ENCODE measurements at regions not wholly inside any gene's neighbourhood (a gene's known extent, or its start where the extent isn't known, plus 50 kb on each side); places are given as distances from the start of the nearest gene placed in this dataset.

DNA sequence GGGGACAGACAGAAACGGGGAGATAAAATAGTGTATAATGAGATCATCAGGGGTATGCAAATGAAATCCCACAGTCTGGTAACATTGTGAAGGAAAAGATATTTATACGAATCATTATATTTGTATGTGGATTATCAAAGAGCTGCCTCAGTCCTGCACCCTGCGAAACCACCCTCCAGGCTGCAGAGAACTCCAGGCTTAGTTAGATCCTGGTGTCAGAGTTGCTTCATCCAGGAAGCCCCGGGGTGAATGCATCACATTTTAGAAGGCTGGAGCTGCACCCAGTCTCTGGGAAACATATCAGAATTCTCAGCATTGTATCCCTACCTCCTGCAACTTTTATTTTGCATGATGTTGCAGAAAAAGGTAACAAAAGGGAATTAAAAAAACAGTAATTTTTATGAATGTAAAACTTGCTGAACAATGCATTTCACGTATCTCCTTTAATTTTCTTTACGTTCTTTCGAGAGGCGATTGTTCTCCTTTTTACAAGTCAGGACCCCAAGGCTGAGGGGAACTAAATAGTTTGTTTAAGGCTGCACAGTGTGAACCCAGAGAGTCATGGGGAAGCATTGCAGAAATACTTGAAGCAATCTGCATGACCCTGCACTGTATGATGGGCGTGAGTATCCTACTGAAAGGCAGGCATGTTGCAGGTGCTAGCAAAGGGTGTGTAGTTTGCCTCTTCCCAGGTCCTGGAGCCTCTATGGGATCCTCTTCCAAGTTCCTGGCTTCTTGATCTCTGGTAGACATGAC is 299.5 kb upstream of the CLNK start:
- POLR2A ChIA-PET (ENCODE audit: partially characterized antibody) = no interaction called here
- H2AFZ ChIP-seq (ENCODE audit: low read length) = no peak overlapping the region

More for the DNA sequence above, 299.5 kb upstream of the CLNK start:
- Histone ChIP-seq H2BK5ac (ENCODE audit: low read depth, low read length) (no peak overlapping the region; the same call in 1 of the 2 replicates), H3K23ac (ENCODE audit: insufficient read length) (no peak overlapping the region), H3K79me1 (ENCODE audit: low read depth, low read length) (no peaks in the 10 kb centered on the region), H4K5ac (ENCODE audit: insufficient read length, low read depth, low read length) (no peak overlapping the region), H3K4me3 (ENCODE audit: extremely low read depth in 1 of 4, insufficient read depth in 2 of 4, low read depth in 3 of 4, low read length in 4 of 4) (no peak overlapping the region), H3K79me2 (ENCODE audit: control insufficient read depth in 1 of 2, insufficient read depth in 2 of 2, low read length in 2 of 2) (no peaks in the 10 kb centered on the region), H3K9ac (replicated peaks in 1 of 4; ENCODE audit: extremely low read depth in 1 of 4, low read depth in 3 of 4, low read length in 3 of 4) (no peak overlapping the region), H3K36me3 (ENCODE audit: control insufficient read depth in 2 of 4, insufficient read depth in 4 of 4, low read length in 3 of 4) (no peaks in the 10 kb centered on the region), H3K14ac (ENCODE audit: insufficient read length) (no peak overlapping the region), H4K20me1 (replicated peaks in 1 of 2; ENCODE audit: control insufficient read depth in 1 of 2, insufficient read depth in 2 of 2, low read length in 2 of 2) (no peaks in the 10 kb centered on the region), H4K91ac (replicated peaks; ENCODE audit: insufficient read length, low read length) (no peak overlapping the region), H3K27me3 (replicated peaks in 1 of 4; ENCODE audit: control insufficient read depth in 3 of 4, extremely low read depth in 1 of 4, insufficient read depth in 3 of 4, low read length in 3 of 4) (peaks cover 3 to 25% (median 20%) of the 10 kb centered on the region in 4 experiments), H2BK12ac (ENCODE audit: low read depth, low read length) (peak overlapping the region; percentile 76; the same call in 1 of the 2 replicates), H3K4me2 (ENCODE audit: insufficient read depth in 1 of 2, low read depth in 2 of 2, low read length in 2 of 2) (no peak overlapping the region; a peak in 1 of 4 replicates), H3K9me3 (ENCODE audit: insufficient read depth in 2 of 2, low read depth in 1 of 2, low read length in 1 of 2) (no peaks in the 10 kb centered on the region), H3K4me1 (replicated peaks in 1 of 4; ENCODE audit: control insufficient read depth in 3 of 4, insufficient read depth in 4 of 4, low read length in 3 of 4) (peaks cover 3 to 11% (median 8%) of the 10 kb centered on the region in 4 experiments), H3K23me2 (ENCODE audit: low read depth, low read length) (no peaks in the 10 kb centered on the region; the same call in 1 of the 2 replicates), H3K18ac (ENCODE audit: extremely low read depth, low read length) (peak overlapping the region; percentile 52; the same call in 1 of the 2 replicates), H3K4ac (replicated peaks; ENCODE audit: insufficient read length, low read depth, low read length) (no peak overlapping the region), H3K56ac (replicated peaks; ENCODE audit: insufficient read length, low read depth, low read length) (no peak overlapping the region), H2BK15ac (ENCODE audit: low read length) (no peak overlapping the region), H2BK20ac (ENCODE audit: low read length) (no peak overlapping the region; the same call in 1 of the 2 replicates), H2AK5ac (ENCODE audit: low read depth, low read length) (no peak overlapping the region), H4K8ac (ENCODE audit: extremely low read depth, insufficient read depth, low read length) (no peak overlapping the region), H3K27ac (ENCODE audit: low read depth, low read length) (no peak overlapping the region), H2BK120ac (replicated peaks; ENCODE audit: low read depth, low read length) (no peak overlapping the region)
- TF ChIP-seq SIN3A (conservative IDR thresholded peaks at IDR 0.05 in 1 of 2, IDR thresholded peaks at IDR 0.05 in 1 of 2; ENCODE audit: low read depth in 1 of 2, low read length in 2 of 2) = no peak
- no peak for TF ChIP-seq CEBPB (IDR thresholded peaks at IDR 0.05; ENCODE audit: low read depth, low read length)
- no peak for TF ChIP-seq SIX5 (IDR thresholded peaks at IDR 0.05; ENCODE audit: low read depth, low read length)
- no peak for TF ChIP-seq SP4 (IDR thresholded peaks at IDR 0.05; ENCODE audit: low read length)
- TF ChIP-seq SP1 (IDR thresholded peaks at IDR 0.05; ENCODE audit: low read depth, low read length) = no peak
- no peak for TF ChIP-seq MAFK (IDR thresholded peaks at IDR 0.05; ENCODE audit: low read depth, low read length)
- no peak for TF ChIP-seq ZNF274 (IDR thresholded peaks at IDR 0.05; ENCODE audit: borderline replicate concordance, extremely low read depth, low read length)
- TF ChIP-seq POLR2AphosphoS5 (IDR thresholded peaks at IDR 0.05; ENCODE audit: low read depth, low read length) = no peak
- TF ChIP-seq CTBP2 (IDR thresholded peaks at IDR 0.05; ENCODE audit: borderline replicate concordance, insufficient read depth, insufficient read length, low read length) = no peak
- WGBS, 2 experiments (ENCODE audit: extremely low coverage in 1 of 2, insufficient coverage in 1 of 2, insufficient read length in 1 of 2, insufficient replicate concordance in 2 of 2, low coverage in 1 of 2, low lambda C conversion rate in 2 of 2, missing lambda C conversion rate in 1 of 2) = 85% methylated on average over 9 of the region's 9 CpGs; no CpG with 5 or more reads in 1 of the 2 experiments
- CTCF ChIA-PET (ENCODE audit: partially characterized antibody) = interaction anchor here (0.6 kb wide), 1 partner anchor 1758 kb away, joined by 3 read pairs; no protein-coding TSS in a partner anchor
- DNase-seq (ENCODE audit: low read depth in 1 of 2, low spot score in 2 of 2) (no peak), FAIRE-seq (no peak)

Measured in H1 (cell line).